OCI-LY1 (cell line): ENCODE measurements at regions not wholly inside any gene's neighbourhood (a gene's known extent, or its start where the extent isn't known, plus 50 kb on each side); places are given as distances from the start of the nearest gene placed in this dataset.

Experiments
- H2AFZ ChIP-seq: fragments of 200-600 bp; sonication (generic), shearing (Covaris generic); 2 replicates; pipeline ENCODE4 v1.6.0; 2014; ENCODE audit warnings: antibody characterized with exemption, mild to moderate bottlenecking, low read length
- H3F3A ChIP-seq: fragments of 200-600 bp; sonication (generic), shearing (Covaris generic); 2 replicates; pipeline ENCODE4 v1.6.0; 2014; ENCODE audit warnings: mild to moderate bottlenecking, antibody characterized with exemption, low read length, moderate library complexity; ENCODE audit not compliant: insufficient read depth
- H3K27ac ChIP-seq: fragments of 200-600 bp; sonication (generic); 2 replicates; pipeline ENCODE4 v1.5.1; 2014; ENCODE audit warnings: low read length, mixed run types, mild to moderate bottlenecking, low read depth; ENCODE audit not compliant: poor library complexity, severe bottlenecking
- H3K27me3 ChIP-seq: fragments of 200-600 bp; sonication (generic); 2 replicates; pipeline ENCODE4 v1.6.0; 2014; ENCODE audit warnings: antibody characterized with exemption, mild to moderate bottlenecking, low read length, moderate library complexity; ENCODE audit not compliant: insufficient read depth
- H3K36me3 ChIP-seq: fragments of 200-600 bp; sonication (generic); 2 replicates; pipeline ENCODE4 v1.6.1; 2014; ENCODE audit warnings: mild to moderate bottlenecking, antibody characterized with exemption, low read length, moderate library complexity, mixed read lengths; ENCODE audit not compliant: insufficient read depth
- H3K4me1 ChIP-seq: fragments of 200-600 bp; sonication (generic); 2 replicates; pipeline ENCODE4 v1.5.1; 2014; ENCODE audit warnings: mild to moderate bottlenecking, low read length, moderate library complexity; ENCODE audit not compliant: insufficient read depth, severe bottlenecking
- H3K4me2 ChIP-seq: fragments of 200-600 bp; sonication (generic), shearing (Covaris generic); 2 replicates; pipeline ENCODE4 v1.6.1; 2014; ENCODE audit warnings: low read length
- H3K4me3 ChIP-seq: fragments of 200-600 bp; sonication (generic); 2 replicates; pipeline ENCODE4 v1.5.1; 2014; ENCODE audit warnings: low read length, low read depth, mild to moderate bottlenecking, mixed read lengths; ENCODE audit not compliant: poor library complexity, severe bottlenecking
- H3K79me2 ChIP-seq: fragments of 200-600 bp; shearing (Covaris generic); 2 replicates; pipeline ENCODE4 v1.6.1; 2016; ENCODE audit warnings: mixed run types, low read length, mixed read lengths; ENCODE audit not compliant: insufficient read depth
- H3K9ac ChIP-seq: fragments of 200-600 bp; sonication (generic), shearing (Covaris generic); 2 replicates; pipeline ENCODE4 v1.6.1; 2014; ENCODE audit warnings: mild to moderate bottlenecking, low read length, mixed read lengths
- H3K9me2 ChIP-seq: fragments of 200-600 bp; sonication (generic), shearing (Covaris generic); 2 replicates; pipeline ENCODE4 v1.6.1; 2014; ENCODE audit warnings: low read depth, mild to moderate bottlenecking, low read length, mixed read lengths
- H3K9me3 ChIP-seq: fragments of 200-600 bp; shearing (Covaris generic); 2 replicates; pipeline ENCODE4 v1.6.1; 2014; ENCODE audit warnings: low read length, mixed read lengths
- H4K20me1 ChIP-seq: fragments of 200-600 bp; sonication (generic), shearing (Covaris generic); 2 replicates; pipeline ENCODE4 v1.6.0; 2016; ENCODE audit warnings: mild to moderate bottlenecking, low read length; ENCODE audit not compliant: insufficient read depth
- CTCF ChIP-seq: fragments of 200-600 bp; sonication (generic), shearing (Covaris generic); IDR thresholded peaks from 2 replicates; pipeline ENCODE4 v1.5.1; 2017; ENCODE audit warnings: mild to moderate bottlenecking, antibody characterized with exemption, low read length, moderate library complexity, mixed read lengths
- EZH2 ChIP-seq: fragments of 200-600 bp; sonication (generic), shearing (Covaris generic); IDR thresholded peaks from 2 replicates; pipeline ENCODE4 v1.8.0; 2017; ENCODE audit warnings: borderline replicate concordance, mixed run types, mild to moderate bottlenecking, antibody characterized with exemption, low read length, moderate library complexity, mixed read lengths

GRCh38 chr4:53865054-53865453, 199.4 kb downstream of the CHIC2 start:
- no peaks in the 10 kb centered on the region for H3K9me3 ChIP-seq

GRCh38 chr4:53863736-53864365, 200.6 kb downstream of the CHIC2 start:
- Histone ChIP-seq H3K9me3 (no peaks in the 10 kb centered on the region), H3K9ac (no peak overlapping the region), H3K36me3 (no peaks in the 10 kb centered on the region), H3F3A (no peaks in the 10 kb centered on the region), H3K4me1 (no peaks in the 10 kb centered on the region), H3K79me2 (no peaks in the 10 kb centered on the region), H4K20me1 (no peaks in the 10 kb centered on the region), H3K27ac (no peak overlapping the region), H3K9me2 (no peaks in the 10 kb centered on the region), H3K27me3 (peaks cover 4% of the 10 kb centered on the region; the same call in 1 of the 2 replicates), H3K4me3 (no peak overlapping the region), H2AFZ (no peak overlapping the region), H3K4me2 (no peak overlapping the region)
- TF ChIP-seq CTCF (no peak), EZH2 (no peak)

More at GRCh38 chr4:53865054-53865453, 199.4 kb downstream of the CHIC2 start:
- Histone ChIP-seq H4K20me1 (no peaks in the 10 kb centered on the region), H3K27ac (no peak overlapping the region), H3K4me1 (no peaks in the 10 kb centered on the region), H3K9me2 (no peaks in the 10 kb centered on the region), H2AFZ (no peak overlapping the region), H3K79me2 (no peaks in the 10 kb centered on the region), H3F3A (no peaks in the 10 kb centered on the region), H3K36me3 (no peaks in the 10 kb centered on the region), H3K27me3 (peaks cover 4% of the 10 kb centered on the region; the same call in 1 of the 2 replicates), H3K4me2 (no peak overlapping the region), H3K4me3 (no peak overlapping the region), H3K9ac (no peak overlapping the region)
- TF ChIP-seq CTCF = no peak

GRCh38 chr4:53863158-53863557, 201.2 kb downstream of the CHIC2 start:
- H4K20me1 ChIP-seq = no peaks in the 10 kb centered on the region
- H3K9ac ChIP-seq = no peak overlapping the region
- H3F3A ChIP-seq = no peaks in the 10 kb centered on the region
- H3K79me2 ChIP-seq = no peaks in the 10 kb centered on the region
- H3K27me3 ChIP-seq = peaks cover 4% of the 10 kb centered on the region; the same call in 1 of the 2 replicates
- H3K4me3 ChIP-seq = no peak overlapping the region
- H3K4me2 ChIP-seq = no peak overlapping the region
- no peaks in the 10 kb centered on the region for H3K9me3 ChIP-seq
- no peak overlapping the region for H3K27ac ChIP-seq
- TF ChIP-seq EZH2 = no peak
- TF ChIP-seq CTCF = no peak
- no peaks in the 10 kb centered on the region for H3K9me2 ChIP-seq
- no peaks in the 10 kb centered on the region for H3K36me3 ChIP-seq
- H3K4me1 ChIP-seq = no peaks in the 10 kb centered on the region
- H2AFZ ChIP-seq = no peak overlapping the region
